ENCODE measurements at regions not wholly inside any gene's neighbourhood (a gene's known extent, or its start where the extent isn't known, plus 50 kb on each side); places are given as distances from the start of the nearest gene placed in this dataset.

DNA sequence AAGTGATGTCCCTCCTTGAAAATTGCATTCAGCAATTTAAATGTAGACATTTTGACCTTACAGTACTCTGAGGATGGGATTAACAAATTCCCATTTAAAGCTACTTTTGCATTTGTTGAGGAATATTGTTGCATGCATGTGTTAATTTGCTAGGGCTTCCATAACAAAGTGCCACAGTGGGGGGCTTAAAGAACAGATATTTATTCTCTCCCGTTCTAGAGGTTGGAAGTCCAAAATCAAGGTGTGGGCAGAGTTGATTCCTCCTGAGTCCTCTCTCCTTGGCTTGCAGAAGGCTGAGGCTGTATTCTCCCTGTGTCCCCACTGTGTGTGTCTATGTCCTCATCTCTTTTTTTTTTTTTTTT, 51.8 kb upstream of the CDK20 start:
- no peak overlapping the region for H3K27ac ChIP-seq (ENCODE audit: low read depth in 1 of 2, low read length in 2 of 2)
- no peaks in the 10 kb centered on the region for H3K27me3 ChIP-seq (ENCODE audit: control insufficient read depth in 4 of 4, insufficient read depth in 4 of 4, low read length in 3 of 4)
- H3K9me3 ChIP-seq (ENCODE audit: control insufficient read depth in 4 of 4, low read length in 3 of 4) = no peaks in the 10 kb centered on the region
- no peaks in the 10 kb centered on the region for H3K36me3 ChIP-seq (ENCODE audit: control insufficient read depth in 4 of 4, insufficient read depth in 3 of 4, low read depth in 1 of 4, low read length in 3 of 4)
- no peak overlapping the region for H3K9ac ChIP-seq (ENCODE audit: low read depth in 1 of 2, low read length in 2 of 2)
- TF ChIP-seq, protein P1, sequence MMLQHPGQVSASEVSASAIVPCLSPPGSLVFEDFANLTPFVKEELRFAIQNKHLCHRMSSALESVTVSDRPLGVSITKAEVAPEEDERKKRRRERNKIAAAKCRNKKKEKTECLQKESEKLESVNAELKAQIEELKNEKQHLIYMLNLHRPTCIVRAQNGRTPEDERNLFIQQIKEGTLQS (IDR thresholded peaks at IDR 0.05) = no peak
- TF ChIP-seq HNF4G (IDR thresholded peaks at IDR 0.05) = no peak
- no peak for TF ChIP-seq SP1 (IDR thresholded peaks at IDR 0.05)
- TF ChIP-seq RXRA (IDR thresholded peaks at IDR 0.05) = no peak
- TF ChIP-seq FOXA2 (IDR thresholded peaks at IDR 0.05) = no peak
- TF ChIP-seq, protein P2, sequence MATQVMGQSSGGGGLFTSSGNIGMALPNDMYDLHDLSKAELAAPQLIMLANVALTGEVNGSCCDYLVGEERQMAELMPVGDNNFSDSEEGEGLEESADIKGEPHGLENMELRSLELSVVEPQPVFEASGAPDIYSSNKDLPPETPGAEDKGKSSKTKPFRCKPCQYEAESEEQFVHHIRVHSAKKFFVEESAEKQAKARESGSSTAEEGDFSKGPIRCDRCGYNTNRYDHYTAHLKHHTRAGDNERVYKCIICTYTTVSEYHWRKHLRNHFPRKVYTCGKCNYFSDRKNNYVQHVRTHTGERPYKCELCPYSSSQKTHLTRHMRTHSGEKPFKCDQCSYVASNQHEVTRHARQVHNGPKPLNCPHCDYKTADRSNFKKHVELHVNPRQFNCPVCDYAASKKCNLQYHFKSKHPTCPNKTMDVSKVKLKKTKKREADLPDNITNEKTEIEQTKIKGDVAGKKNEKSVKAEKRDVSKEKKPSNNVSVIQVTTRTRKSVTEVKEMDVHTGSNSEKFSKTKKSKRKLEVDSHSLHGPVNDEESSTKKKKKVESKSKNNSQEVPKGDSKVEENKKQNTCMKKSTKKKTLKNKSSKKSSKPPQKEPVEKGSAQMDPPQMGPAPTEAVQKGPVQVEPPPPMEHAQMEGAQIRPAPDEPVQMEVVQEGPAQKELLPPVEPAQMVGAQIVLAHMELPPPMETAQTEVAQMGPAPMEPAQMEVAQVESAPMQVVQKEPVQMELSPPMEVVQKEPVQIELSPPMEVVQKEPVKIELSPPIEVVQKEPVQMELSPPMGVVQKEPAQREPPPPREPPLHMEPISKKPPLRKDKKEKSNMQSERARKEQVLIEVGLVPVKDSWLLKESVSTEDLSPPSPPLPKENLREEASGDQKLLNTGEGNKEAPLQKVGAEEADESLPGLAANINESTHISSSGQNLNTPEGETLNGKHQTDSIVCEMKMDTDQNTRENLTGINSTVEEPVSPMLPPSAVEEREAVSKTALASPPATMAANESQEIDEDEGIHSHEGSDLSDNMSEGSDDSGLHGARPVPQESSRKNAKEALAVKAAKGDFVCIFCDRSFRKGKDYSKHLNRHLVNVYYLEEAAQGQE (IDR thresholded peaks at IDR 0.05) = no peak
- no peak for TF ChIP-seq FOXA1 (IDR thresholded peaks at IDR 0.05)
- TF ChIP-seq NR2F2 (IDR thresholded peaks at IDR 0.05) = no peak
- no peak for TF ChIP-seq GABPA (IDR thresholded peaks at IDR 0.05 in 1 of 2, conservative IDR thresholded peaks at IDR 0.05 in 1 of 2)
- TF ChIP-seq, protein P3, sequence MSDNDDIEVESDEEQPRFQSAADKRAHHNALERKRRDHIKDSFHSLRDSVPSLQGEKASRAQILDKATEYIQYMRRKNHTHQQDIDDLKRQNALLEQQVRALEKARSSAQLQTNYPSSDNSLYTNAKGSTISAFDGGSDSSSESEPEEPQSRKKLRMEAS (IDR thresholded peaks at IDR 0.05) = no peak
- no peak for TF ChIP-seq HNF4A (conservative IDR thresholded peaks at IDR 0.05)
- no peak for TF ChIP-seq YY1 (IDR thresholded peaks at IDR 0.05)
- no peak for TF ChIP-seq RAD21 (IDR thresholded peaks at IDR 0.05)
- TF ChIP-seq EGR1 (IDR thresholded peaks at IDR 0.05; ENCODE audit: low read depth in 2 of 2) = no peak
- H3K4me1 ChIP-seq (ENCODE audit: control insufficient read depth in 4 of 4, insufficient read depth in 4 of 4, low read length in 3 of 4) = no peaks in the 10 kb centered on the region
- WGBS = 80% methylated on average over 1 of the region's 1 CpG
- DNase-seq (ENCODE audit: low spot score) = no peak
- H3K4me3 ChIP-seq (ENCODE audit: low read depth in 1 of 3, low read length in 3 of 3) = no peak overlapping the region

DNA sequence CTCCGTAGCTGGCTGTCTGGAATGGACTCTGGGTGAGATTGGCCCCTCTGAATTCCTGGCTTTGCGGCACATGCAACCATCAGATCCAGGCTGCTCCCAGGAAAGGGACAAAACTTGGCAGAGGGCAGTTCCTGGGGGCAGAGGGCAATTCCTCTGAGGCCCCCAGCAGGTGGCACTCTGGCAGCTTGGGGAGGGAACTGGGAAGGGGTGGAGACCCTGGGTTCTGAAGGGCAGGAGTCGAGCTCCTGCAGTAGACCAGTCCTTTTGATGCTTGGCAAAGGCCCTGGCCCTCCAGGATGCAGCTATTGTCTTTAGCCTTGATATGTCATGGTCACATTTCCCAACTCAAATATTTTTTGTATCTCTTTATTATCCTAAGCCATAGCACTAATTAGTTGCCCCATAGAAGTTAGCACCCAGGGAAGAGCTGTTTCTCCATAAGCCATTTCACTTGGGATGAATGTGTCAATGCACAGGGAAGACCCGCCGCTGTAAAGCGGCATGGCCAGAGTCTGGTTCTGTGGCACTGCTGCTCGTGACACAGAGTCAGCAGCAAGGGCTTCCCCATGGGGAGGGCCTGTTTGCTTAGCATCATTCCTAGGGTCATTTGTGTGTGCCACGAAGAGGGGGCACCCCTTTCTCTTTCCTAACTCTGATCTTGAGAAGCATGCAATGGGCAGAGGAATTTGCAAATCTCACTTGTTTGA, 51.2 kb upstream of the CDK20 start:
- no peaks in the 10 kb centered on the region for H3K36me3 ChIP-seq (ENCODE audit: control insufficient read depth in 4 of 4, insufficient read depth in 3 of 4, low read depth in 1 of 4, low read length in 3 of 4)
- no peak for DNase-seq (ENCODE audit: low spot score)
- H3K27ac ChIP-seq (ENCODE audit: low read depth in 1 of 2, low read length in 2 of 2) = no peak overlapping the region
- no peaks in the 10 kb centered on the region for H3K4me1 ChIP-seq (ENCODE audit: control insufficient read depth in 4 of 4, insufficient read depth in 4 of 4, low read length in 3 of 4)
- H3K9ac ChIP-seq (ENCODE audit: low read depth in 1 of 2, low read length in 2 of 2) = no peak overlapping the region
- no peak overlapping the region for H3K4me3 ChIP-seq (ENCODE audit: low read depth in 1 of 3, low read length in 3 of 3)
- H3K27me3 ChIP-seq (ENCODE audit: control insufficient read depth in 4 of 4, insufficient read depth in 4 of 4, low read length in 3 of 4) = no peaks in the 10 kb centered on the region
- H3K9me3 ChIP-seq (ENCODE audit: control insufficient read depth in 4 of 4, low read length in 3 of 4) = no peaks in the 10 kb centered on the region
- WGBS = 84% methylated on average over 8 of the region's 8 CpGs
- TF ChIP-seq RAD21 (IDR thresholded peaks at IDR 0.05) = peak in 1 of 2 donors; percentile 6
- no peak for TF ChIP-seq EGR1 (IDR thresholded peaks at IDR 0.05; ENCODE audit: low read depth in 2 of 2)

- H3K9me3 ChIP-seq (ENCODE audit: control insufficient read depth in 4 of 4, low read length in 3 of 4) = no peaks in the 10 kb centered on the region
- 86% methylated on average over 4 of the region's 4 CpGs for WGBS
- no peak overlapping the region for H3K9ac ChIP-seq (ENCODE audit: low read depth in 1 of 2, low read length in 2 of 2)
- no peaks in the 10 kb centered on the region for H3K27me3 ChIP-seq (ENCODE audit: control insufficient read depth in 4 of 4, insufficient read depth in 4 of 4, low read length in 3 of 4)
- no peak overlapping the region for H3K27ac ChIP-seq (ENCODE audit: low read depth in 1 of 2, low read length in 2 of 2)
- no peaks in the 10 kb centered on the region for H3K4me1 ChIP-seq (ENCODE audit: control insufficient read depth in 4 of 4, insufficient read depth in 4 of 4, low read length in 3 of 4)
- no peak for DNase-seq (ENCODE audit: low spot score)
- no peaks in the 10 kb centered on the region for H3K36me3 ChIP-seq (ENCODE audit: control insufficient read depth in 4 of 4, insufficient read depth in 3 of 4, low read depth in 1 of 4, low read length in 3 of 4)
- TF ChIP-seq TAF1 (conservative IDR thresholded peaks at IDR 0.05) (no peak), RXRA (IDR thresholded peaks at IDR 0.05) (no peak), YY1 (IDR thresholded peaks at IDR 0.05) (no peak), SP1 (IDR thresholded peaks at IDR 0.05) (no peak), FOXA1 (IDR thresholded peaks at IDR 0.05) (no peak), ZBTB33 (IDR thresholded peaks at IDR 0.05) (no peak), FOXA2 (IDR thresholded peaks at IDR 0.05) (no peak), RAD21 (IDR thresholded peaks at IDR 0.05) (no peak), NR2F2 (IDR thresholded peaks at IDR 0.05) (no peak), JUND (IDR thresholded peaks at IDR 0.05) (no peak)
- TF ChIP-seq, protein P3 (IDR thresholded peaks at IDR 0.05) = no peak
- TF ChIP-seq, protein P2 (IDR thresholded peaks at IDR 0.05) = no peak
- TF ChIP-seq, protein P1 (IDR thresholded peaks at IDR 0.05) = no peak
- H3K4me3 ChIP-seq (ENCODE audit: low read depth in 1 of 3, low read length in 3 of 3) = no peak overlapping the region
Measured at GRCh38 chr9:88024896-88025295, 50.6 kb upstream of the CDK20 start.
